ENCODE measurements at regions not wholly inside any gene's neighbourhood (a gene's known extent, or its start where the extent isn't known, plus 50 kb on each side); places are given as distances from the start of the nearest gene placed in this dataset.
"Not testable (repeated sequence)": the region's sequence is repeated elsewhere in the genome, so short reads cannot be mapped to it uniquely, and the experiment has no call there.

- TF ChIP-seq, protein P1, sequence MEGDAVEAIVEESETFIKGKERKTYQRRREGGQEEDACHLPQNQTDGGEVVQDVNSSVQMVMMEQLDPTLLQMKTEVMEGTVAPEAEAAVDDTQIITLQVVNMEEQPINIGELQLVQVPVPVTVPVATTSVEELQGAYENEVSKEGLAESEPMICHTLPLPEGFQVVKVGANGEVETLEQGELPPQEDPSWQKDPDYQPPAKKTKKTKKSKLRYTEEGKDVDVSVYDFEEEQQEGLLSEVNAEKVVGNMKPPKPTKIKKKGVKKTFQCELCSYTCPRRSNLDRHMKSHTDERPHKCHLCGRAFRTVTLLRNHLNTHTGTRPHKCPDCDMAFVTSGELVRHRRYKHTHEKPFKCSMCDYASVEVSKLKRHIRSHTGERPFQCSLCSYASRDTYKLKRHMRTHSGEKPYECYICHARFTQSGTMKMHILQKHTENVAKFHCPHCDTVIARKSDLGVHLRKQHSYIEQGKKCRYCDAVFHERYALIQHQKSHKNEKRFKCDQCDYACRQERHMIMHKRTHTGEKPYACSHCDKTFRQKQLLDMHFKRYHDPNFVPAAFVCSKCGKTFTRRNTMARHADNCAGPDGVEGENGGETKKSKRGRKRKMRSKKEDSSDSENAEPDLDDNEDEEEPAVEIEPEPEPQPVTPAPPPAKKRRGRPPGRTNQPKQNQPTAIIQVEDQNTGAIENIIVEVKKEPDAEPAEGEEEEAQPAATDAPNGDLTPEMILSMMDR (IDR thresholded peaks at IDR 0.05): no peak
- TF ChIP-seq POLR2A (IDR thresholded peaks at IDR 0.05): no peak
- H3K4me3 ChIP-seq (ENCODE audit: low read depth, poor library complexity, severe bottlenecking): no peak overlapping the region
- no peak for DNase-seq (ENCODE audit: low spot score in 2 of 2)
- intact Hi-C loops (cut with DNase I; ENCODE audit: low total_unique reads): no loop called here
- 15 to 20% methylated on average over 2 of the region's 2 CpGs for WGBS, 2 donors
Observed at GRCh38 chr1:189084811-189085210, 1392.9 kb downstream of the BRINP3 start.

DNA sequence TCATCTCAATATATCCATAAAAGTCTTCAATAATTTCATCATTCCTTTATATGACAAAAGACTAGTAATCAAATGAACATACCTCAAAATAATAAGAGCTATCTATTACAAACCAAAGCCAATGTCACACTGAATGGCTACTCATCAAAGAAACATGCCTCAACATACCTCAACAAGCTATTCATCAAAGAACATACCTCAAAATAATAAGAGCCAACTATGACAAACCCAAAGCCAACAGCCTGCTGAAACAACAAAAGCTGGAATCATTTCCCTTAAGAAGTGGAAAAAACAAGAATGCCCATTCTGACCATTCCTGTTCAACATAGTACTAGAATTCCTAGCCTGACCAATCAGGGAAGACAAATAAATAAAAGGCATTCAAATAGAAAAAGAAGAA lies 1373.7 kb downstream of the BRINP3 start:
- TF ChIP-seq POLR2A (IDR thresholded peaks at IDR 0.05): no peak
- TF ChIP-seq, protein P1 (IDR thresholded peaks at IDR 0.05): no peak
- DNase-seq (ENCODE audit: low spot score in 2 of 2): no peak
- H3K4me3 ChIP-seq (ENCODE audit: low read depth, poor library complexity, severe bottlenecking): no peak overlapping the region
- intact Hi-C loops (cut with DNase I; ENCODE audit: low total_unique reads): no loop called here

GRCh38 chr1:189117072-189117770 lies 1360.4 kb downstream of the BRINP3 start:
- TF ChIP-seq, protein P1 (IDR thresholded peaks at IDR 0.05): no peak
- TF ChIP-seq POLR2A (IDR thresholded peaks at IDR 0.05): no peak
- no peak overlapping the region for H3K4me3 ChIP-seq (ENCODE audit: low read depth, poor library complexity, severe bottlenecking)
- no peak for DNase-seq (ENCODE audit: low spot score in 2 of 2)
- WGBS, 2 donors: 81 to 82% methylated on average over 4 of the region's 4 CpGs
- intact Hi-C loops (cut with DNase I; ENCODE audit: low total_unique reads): no loop called here

DNA sequence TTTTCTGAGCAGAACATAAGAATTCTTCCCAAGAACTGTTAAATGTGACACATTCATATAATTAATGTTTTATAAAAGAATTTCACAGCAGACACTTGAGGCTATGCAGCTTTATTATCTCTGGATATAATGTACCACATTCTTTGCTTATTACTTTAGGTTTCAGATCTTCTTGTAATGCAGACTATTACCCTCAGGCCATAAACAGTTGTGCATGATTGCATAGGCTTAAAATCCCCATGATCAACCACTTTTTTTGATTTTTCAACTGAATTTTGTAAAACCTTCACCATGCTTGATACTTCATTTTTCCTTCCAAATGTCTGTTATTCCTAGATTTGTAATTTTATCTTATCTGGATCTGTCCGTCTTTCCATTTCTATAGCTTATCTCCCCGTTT lies 1355.7 kb downstream of the BRINP3 start:
- intact Hi-C loops (cut with DNase I; ENCODE audit: low total_unique reads): no loop called here
- WGBS, 2 donors: 45 to 55% methylated on average over 2 of the region's 2 CpGs
- no peak overlapping the region for H3K4me3 ChIP-seq (ENCODE audit: low read depth, poor library complexity, severe bottlenecking)
- DNase-seq (ENCODE audit: low spot score in 2 of 2): no peak
- TF ChIP-seq POLR2A (IDR thresholded peaks at IDR 0.05): no peak
- TF ChIP-seq, protein P1 (IDR thresholded peaks at IDR 0.05): no peak

GRCh38 chr1:189125694-189126093 lies 1352.0 kb downstream of the BRINP3 start:
- TF ChIP-seq POLR2A (IDR thresholded peaks at IDR 0.05): no peak
- no peak for DNase-seq (ENCODE audit: low spot score in 2 of 2)
- WGBS, 2 donors: 54 to 68% methylated on average over 2 of the region's 2 CpGs
- no peak overlapping the region for H3K4me3 ChIP-seq (ENCODE audit: low read depth, poor library complexity, severe bottlenecking)
- intact Hi-C loops (cut with DNase I; ENCODE audit: low total_unique reads): no loop called here

GRCh38 chr1:189131576-189131975 lies 1346.1 kb downstream of the BRINP3 start:
- DNase-seq (ENCODE audit: low spot score in 2 of 2): no peak
- TF ChIP-seq, protein P1 (IDR thresholded peaks at IDR 0.05): no peak
- TF ChIP-seq POLR2A (IDR thresholded peaks at IDR 0.05): no peak
- intact Hi-C loops (cut with DNase I; ENCODE audit: low total_unique reads): no loop called here
- WGBS, 2 donors: 80 to 85% methylated on average over 3 of the region's 3 CpGs
- H3K4me3 ChIP-seq (ENCODE audit: low read depth, poor library complexity, severe bottlenecking): no peak overlapping the region

DNA sequence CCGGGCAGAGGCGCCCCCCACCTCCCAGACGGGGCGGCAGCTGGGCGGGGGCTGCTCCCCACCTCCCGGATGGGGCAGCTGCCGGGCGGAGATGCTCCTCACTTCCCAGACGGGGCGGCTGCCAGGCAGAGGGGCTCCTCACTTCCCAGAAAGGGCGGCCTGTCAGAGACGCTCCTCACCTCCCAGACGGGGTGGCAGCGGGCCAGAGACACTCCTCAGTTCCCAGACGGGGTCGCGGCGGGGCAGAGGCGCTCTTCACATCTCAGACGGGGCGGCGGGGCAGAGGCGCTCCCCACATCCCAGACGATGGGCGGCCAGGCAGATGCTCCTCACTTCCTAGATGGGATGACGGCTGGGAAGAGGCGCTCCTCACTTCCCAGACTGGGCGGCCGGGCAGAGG lies 1337.9 kb downstream of the BRINP3 start:
- H3K4me3 ChIP-seq (ENCODE audit: low read depth, poor library complexity, severe bottlenecking); DNase-seq (ENCODE audit: low spot score in 2 of 2); intact Hi-C loops (cut with DNase I; ENCODE audit: low total_unique reads): not testable (repeated sequence)
- WGBS, 2 donors: 96 to 97% methylated on average over 16 to 24 of the region's 29 CpGs
